GM21526 (cell line): ENCODE measurements at regions not wholly inside any gene's neighbourhood (a gene's known extent, or its start where the extent isn't known, plus 50 kb on each side); places are given as distances from the start of the nearest gene placed in this dataset.

Source experiments
- ATAC-seq: cut with Tn5 transposase; IDR thresholded peaks from one replicate; pipeline ENCODE4 v1.9.1; 2021; ENCODE audit warnings: moderate library complexity; ENCODE audit not compliant: unreplicated experiment, low FRiP score

GRCh38 chr17:57174591-57174990, 81.7 kb upstream of the MSI2 start:
- peak; percentile 66 for ATAC-seq

- ATAC-seq: no peak
These were observed 77.5 kb upstream of the MSI2 start for GRCh38 chr17:57178839-57179238.

- ATAC-seq: no peak
These were observed 73.7 kb upstream of the MSI2 start for GRCh38 chr17:57182621-57183020.

- no peak for ATAC-seq
These were observed 69.9 kb upstream of the MSI2 start for GRCh38 chr17:57186226-57187019.

- ATAC-seq: no peak
These were observed 68.9 kb upstream of the MSI2 start for GRCh38 chr17:57187391-57187790.

- ATAC-seq: no peak
These were observed 60.4 kb upstream of the MSI2 start for GRCh38 chr17:57195785-57196460.

GRCh38 chr17:57197466-57198071, 58.8 kb upstream of the MSI2 start:
- ATAC-seq: no peak

- no peak for ATAC-seq
These were observed 54.8 kb upstream of the MSI2 start for GRCh38 chr17:57201481-57201880.

GRCh38 chr17:57203040-57203439, 53.3 kb upstream of the MSI2 start:
- no peak for ATAC-seq
